SK-N-SH (cell line): ENCODE measurements at regions not wholly inside any gene's neighbourhood (a gene's known extent, or its start where the extent isn't known, plus 50 kb on each side); places are given as distances from the start of the nearest gene placed in this dataset.

ENCODE experiments used
- CTCF ChIA-PET: fragments of 300-600, 350-600 bp; formaldehyde crosslinking; extraction: SDS; loops from one replicate; lab custom pipeline; 2021; lab: Yijun Ruan, JAX
- POLR2A ChIA-PET: fragments of 350-600 bp; sonication (Branson Sonifier 250); formaldehyde crosslinking; extraction: SDS; loops from one replicate; lab custom pipeline; 2020; ENCODE audit warnings: antibody characterized with exemption, inconsistent platforms; lab: Yijun Ruan, JAX
- DNase-seq: peaks from one replicate; pipeline ENCODE4 v3.0.0; 2012
- H2AFZ ChIP-seq: fragments of 200-600 bp; sonication (generic); 2 replicates; pipeline ENCODE4 v1.8.1; 2016; ENCODE audit warnings: antibody characterized with exemption, mild to moderate bottlenecking, low read depth
- H3F3A ChIP-seq: fragments of 200-600 bp; sonication (generic); replicated peaks from 2 replicates; pipeline ENCODE3; 2016; ENCODE audit warnings: antibody characterized with exemption, mild to moderate bottlenecking; ENCODE audit not compliant: insufficient read depth
- H3K27ac ChIP-seq, 2 experiments: fragments of 200-500 bp in 1 of 2; fragments of 200-600 bp in 1 of 2; sonication (Bioruptor generic) in 1 of 2; sonication (generic), shearing (Covaris generic) in 1 of 2; 2 replicates each; pipeline versions ENCODE4 v1.5.1 to v1.6.1; 2014 to 2016; ENCODE audit warnings: low read depth in 2 of 2, inconsistent platforms in 1 of 2, low read length in 1 of 2, mild to moderate bottlenecking in 1 of 2, mixed read lengths in 1 of 2
- H3K27me3 ChIP-seq: fragments of 200-600 bp; sonication (generic), shearing (Covaris generic); 2 replicates; pipeline ENCODE4 v1.6.1; 2016; ENCODE audit warnings: mixed run types; ENCODE audit not compliant: insufficient read depth
- H3K36me3 ChIP-seq, 2 experiments: fragments of 200-500 bp in 1 of 2; fragments of 200-600 bp in 1 of 2; sonication (Bioruptor generic) in 1 of 2; sonication (generic) in 1 of 2; replicated peaks in 1 of 2; 2 replicates each; pipeline versions ENCODE3 to v1.5.1; 2014 to 2016; ENCODE audit warnings: low read length in 1 of 2, mild to moderate bottlenecking in 1 of 2; ENCODE audit not compliant: insufficient read depth in 2 of 2, control insufficient read depth in 1 of 2
- H3K4me1 ChIP-seq, 2 experiments: fragments of 200-500 bp in 1 of 2; fragments of 200-600 bp in 1 of 2; sonication (Bioruptor generic) in 1 of 2; sonication (generic), shearing (Covaris generic) in 1 of 2; 2 replicates each; pipeline versions ENCODE4 v1.5.1 to v1.6.1; 2014 to 2016; ENCODE audit warnings: low read depth in 1 of 2, low read length in 1 of 2, mixed run types in 1 of 2; ENCODE audit not compliant: insufficient read depth in 2 of 2, control insufficient read depth in 1 of 2
- H3K4me2 ChIP-seq: fragments of 200-600 bp; sonication (generic), shearing (Covaris generic); 2 replicates; pipeline ENCODE4 v1.6.1; 2017; ENCODE audit warnings: mixed run types
- H3K4me3 ChIP-seq, 2 experiments: fragments of 200-500 bp in 1 of 2; fragments of 200-600 bp in 1 of 2; sonication (Bioruptor generic) in 1 of 2; sonication (generic), shearing (Covaris generic) in 1 of 2; 2 replicates each; pipeline versions ENCODE4 v1.5.1 to v1.8.1; 2014 to 2016; ENCODE audit warnings: low read depth in 2 of 2, inconsistent platforms in 1 of 2, low read length in 1 of 2, mild to moderate bottlenecking in 1 of 2, mixed read lengths in 1 of 2, moderate library complexity in 1 of 2
- H3K79me2 ChIP-seq: fragments of 200-600 bp; sonication (generic); 2 replicates; pipeline ENCODE4 v1.8.1; 2017; ENCODE audit warnings: mild to moderate bottlenecking; ENCODE audit not compliant: insufficient read depth
- H3K9ac ChIP-seq: fragments of 200-600 bp; sonication (generic); 2 replicates; pipeline ENCODE4 v1.6.1; 2017; ENCODE audit warnings: mixed run types
- H3K9me2 ChIP-seq: fragments of 200-600 bp; sonication (generic); 2 replicates; pipeline ENCODE4 v1.6.1; 2017; ENCODE audit warnings: mixed run types
- H3K9me3 ChIP-seq: fragments of 200-600 bp; sonication (generic); 2 replicates; pipeline ENCODE4 v1.6.1; 2017; ENCODE audit warnings: mixed run types, mild to moderate bottlenecking, moderate library complexity
- H4K20me1 ChIP-seq: fragments of 200-600 bp; sonication (generic); 2 replicates; pipeline ENCODE4 v1.6.1; 2017; ENCODE audit warnings: mild to moderate bottlenecking, mixed run types; ENCODE audit not compliant: insufficient read depth
- CHD2 ChIP-seq: fragments of 150-350 bp; IDR thresholded peaks from 2 replicates; pipeline ENCODE4 v1.6.1; 2018; ENCODE audit warnings: low read length; ENCODE audit not compliant: partially characterized antibody
- ELF1 ChIP-seq: IDR thresholded peaks from 2 replicates; pipeline ENCODE4 v1.4.0; 2012
- EP300 ChIP-seq, 2 experiments: IDR thresholded peaks; 2 replicates each; pipeline versions ENCODE4 v1.4.0 to v1.6.1; 2012; ENCODE audit warnings: borderline replicate concordance in 1 of 2, low read depth in 1 of 2, low read length in 1 of 2
- EZH2phosphoT487 ChIP-seq: fragments of 200-600 bp; sonication (generic); IDR thresholded peaks from 2 replicates; pipeline ENCODE4 v1.6.1; 2017; ENCODE audit warnings: low read depth, mixed run types, mild to moderate bottlenecking, antibody characterized with exemption, moderate library complexity, borderline replicate concordance
- FOSL2 ChIP-seq: IDR thresholded peaks from 2 replicates; pipeline ENCODE4 v1.4.0; 2012; ENCODE audit warnings: low read depth, mild to moderate bottlenecking, moderate library complexity, borderline replicate concordance
- FOXJ3 ChIP-seq: sonication (generic); formaldehyde crosslinking; IDR thresholded peaks from 2 replicates; pipeline ENCODE4 v1.5.1; 2020; ENCODE audit warnings: mild to moderate bottlenecking, missing genetic modification reagents
- GATA2 ChIP-seq: sonication (generic); formaldehyde crosslinking; IDR thresholded peaks from 2 replicates; pipeline ENCODE4 v1.5.0; 2020; ENCODE audit warnings: mild to moderate bottlenecking, missing genetic modification reagents
- JUND ChIP-seq: IDR thresholded peaks from 2 replicates; pipeline ENCODE4 v1.4.0; 2012
- MXI1 ChIP-seq: IDR thresholded peaks from 2 replicates; pipeline ENCODE4 v1.6.1; 2012; ENCODE audit warnings: mild to moderate bottlenecking, low read depth, low read length, improper control_type of control experiment
- NRF1 ChIP-seq: IDR thresholded peaks from 2 replicates; pipeline ENCODE4 v1.6.1; 2012; ENCODE audit warnings: low read depth, mild to moderate bottlenecking, low read length
- POLR2AphosphoS5 ChIP-seq: IDR thresholded peaks from 2 replicates; pipeline ENCODE4 v1.6.1; 2012; ENCODE audit warnings: low read depth, low read length
- RAD21 ChIP-seq: IDR thresholded peaks from 2 replicates; pipeline ENCODE4 v1.6.1; 2012; ENCODE audit warnings: mild to moderate bottlenecking, low read length
- RCOR1 ChIP-seq: fragments of 150-350 bp; IDR thresholded peaks from 2 replicates; pipeline ENCODE4 v1.6.1; 2017; ENCODE audit warnings: antibody characterized with exemption, low read length
- RFX5 ChIP-seq: IDR thresholded peaks from 2 replicates; pipeline ENCODE4 v1.6.1; 2012; ENCODE audit warnings: mild to moderate bottlenecking, improper control_type of control experiment, low read length
- RXRA ChIP-seq: IDR thresholded peaks from 2 replicates; pipeline ENCODE4 v1.4.0; 2012; ENCODE audit warnings: low read depth, mild to moderate bottlenecking, borderline replicate concordance
- SIN3A ChIP-seq: IDR thresholded peaks from 2 replicates; pipeline ENCODE4 v1.6.1; 2012; ENCODE audit warnings: low read depth, mild to moderate bottlenecking, low read length, moderate library complexity, borderline replicate concordance
- SMC3 ChIP-seq: IDR thresholded peaks from 2 replicates; pipeline ENCODE4 v1.6.1; 2012; ENCODE audit warnings: low read depth, low read length, improper control_type of control experiment
- TAF1 ChIP-seq: IDR thresholded peaks from 2 replicates; pipeline ENCODE4 v1.6.1; 2012; ENCODE audit warnings: low read depth, mild to moderate bottlenecking, low read length, moderate library complexity, borderline replicate concordance
- TCF12 ChIP-seq: IDR thresholded peaks from 2 replicates; pipeline ENCODE4 v1.4.0; 2012
- WGBS: methylation state at CpG from one replicate; pipeline ENCODE4 v1.1.6; 2017; ENCODE audit warnings: low lambda C conversion rate; 5-methylcytosine and 5-hydroxymethylcytosine counted together
- TF ChIP-seq, protein P1 (sequence below): fragments of 200-600 bp; sonication (generic); IDR thresholded peaks from 2 replicates; pipeline ENCODE4 v1.6.1; 2017; ENCODE audit warnings: antibody characterized with exemption, mild to moderate bottlenecking, moderate library complexity
- TF ChIP-seq, protein P2 (sequence below): IDR thresholded peaks from 2 replicates; pipeline ENCODE4 v1.4.0; 2012; ENCODE audit warnings: low read depth, borderline replicate concordance
- TF ChIP-seq, protein P3 (sequence below): IDR thresholded peaks from 2 replicates; pipeline ENCODE4 v1.4.0; 2012; ENCODE audit warnings: low read depth
- TF ChIP-seq, protein P4 (sequence below): fragments of 150-350 bp; IDR thresholded peaks from 2 replicates; pipeline ENCODE4 v1.6.1; 2017; ENCODE audit warnings: antibody characterized with exemption, low read length, low read depth, borderline replicate concordance
- TF ChIP-seq, protein P5 (sequence below): IDR thresholded peaks from 2 replicates; pipeline ENCODE4; 2012
- TF ChIP-seq, protein P6 (sequence below): fragments of 150-350 bp; IDR thresholded peaks from 2 replicates; pipeline ENCODE4 v1.6.1; 2016; ENCODE audit warnings: mild to moderate bottlenecking, low read depth, low read length

DNA sequence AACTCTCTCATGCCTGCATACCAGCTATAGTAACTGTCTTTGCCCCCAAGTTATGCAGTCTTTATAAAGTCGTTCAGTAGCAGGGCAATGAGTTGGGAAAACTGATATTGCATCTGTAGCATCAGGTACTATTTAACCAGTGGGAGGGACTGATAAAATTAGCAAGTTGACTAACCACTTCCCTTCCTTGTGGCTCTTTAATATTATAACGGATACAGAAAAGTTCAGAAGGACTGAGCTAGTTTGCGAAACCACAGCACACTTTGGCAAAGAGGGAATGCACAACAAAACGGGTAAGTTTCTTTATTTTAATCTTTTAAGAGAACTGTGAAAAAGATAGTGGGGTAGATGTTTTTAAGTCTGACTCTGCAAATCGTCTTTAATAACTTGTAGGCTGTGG, 205.3 kb upstream of the HDAC9 start (continued):
- TF ChIP-seq, protein P1, sequence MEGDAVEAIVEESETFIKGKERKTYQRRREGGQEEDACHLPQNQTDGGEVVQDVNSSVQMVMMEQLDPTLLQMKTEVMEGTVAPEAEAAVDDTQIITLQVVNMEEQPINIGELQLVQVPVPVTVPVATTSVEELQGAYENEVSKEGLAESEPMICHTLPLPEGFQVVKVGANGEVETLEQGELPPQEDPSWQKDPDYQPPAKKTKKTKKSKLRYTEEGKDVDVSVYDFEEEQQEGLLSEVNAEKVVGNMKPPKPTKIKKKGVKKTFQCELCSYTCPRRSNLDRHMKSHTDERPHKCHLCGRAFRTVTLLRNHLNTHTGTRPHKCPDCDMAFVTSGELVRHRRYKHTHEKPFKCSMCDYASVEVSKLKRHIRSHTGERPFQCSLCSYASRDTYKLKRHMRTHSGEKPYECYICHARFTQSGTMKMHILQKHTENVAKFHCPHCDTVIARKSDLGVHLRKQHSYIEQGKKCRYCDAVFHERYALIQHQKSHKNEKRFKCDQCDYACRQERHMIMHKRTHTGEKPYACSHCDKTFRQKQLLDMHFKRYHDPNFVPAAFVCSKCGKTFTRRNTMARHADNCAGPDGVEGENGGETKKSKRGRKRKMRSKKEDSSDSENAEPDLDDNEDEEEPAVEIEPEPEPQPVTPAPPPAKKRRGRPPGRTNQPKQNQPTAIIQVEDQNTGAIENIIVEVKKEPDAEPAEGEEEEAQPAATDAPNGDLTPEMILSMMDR: no peak
- no peak for TF ChIP-seq SMC3
- TF ChIP-seq, protein P2, sequence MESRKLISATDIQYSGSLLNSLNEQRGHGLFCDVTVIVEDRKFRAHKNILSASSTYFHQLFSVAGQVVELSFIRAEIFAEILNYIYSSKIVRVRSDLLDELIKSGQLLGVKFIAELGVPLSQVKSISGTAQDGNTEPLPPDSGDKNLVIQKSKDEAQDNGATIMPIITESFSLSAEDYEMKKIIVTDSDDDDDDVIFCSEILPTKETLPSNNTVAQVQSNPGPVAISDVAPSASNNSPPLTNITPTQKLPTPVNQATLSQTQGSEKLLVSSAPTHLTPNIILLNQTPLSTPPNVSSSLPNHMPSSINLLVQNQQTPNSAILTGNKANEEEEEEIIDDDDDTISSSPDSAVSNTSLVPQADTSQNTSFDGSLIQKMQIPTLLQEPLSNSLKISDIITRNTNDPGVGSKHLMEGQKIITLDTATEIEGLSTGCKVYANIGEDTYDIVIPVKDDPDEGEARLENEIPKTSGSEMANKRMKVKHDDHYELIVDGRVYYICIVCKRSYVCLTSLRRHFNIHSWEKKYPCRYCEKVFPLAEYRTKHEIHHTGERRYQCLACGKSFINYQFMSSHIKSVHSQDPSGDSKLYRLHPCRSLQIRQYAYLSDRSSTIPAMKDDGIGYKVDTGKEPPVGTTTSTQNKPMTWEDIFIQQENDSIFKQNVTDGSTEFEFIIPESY: no peak
- no peak for TF ChIP-seq JUND
- TF ChIP-seq CHD2: no peak
- TF ChIP-seq RAD21: no peak
- TF ChIP-seq SIN3A: no peak
- TF ChIP-seq MXI1: no peak
- TF ChIP-seq NRF1: no peak
- no peak for TF ChIP-seq TCF12
- no peak for TF ChIP-seq EP300 (IDR thresholded peaks at IDR 0.05; ENCODE audit: borderline replicate concordance in 1 of 2, low read depth in 1 of 2, low read length in 1 of 2)
- TF ChIP-seq, protein P3, sequence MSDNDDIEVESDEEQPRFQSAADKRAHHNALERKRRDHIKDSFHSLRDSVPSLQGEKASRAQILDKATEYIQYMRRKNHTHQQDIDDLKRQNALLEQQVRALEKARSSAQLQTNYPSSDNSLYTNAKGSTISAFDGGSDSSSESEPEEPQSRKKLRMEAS: no peak
- no peak for TF ChIP-seq FOXJ3 (CRISPR knock-in tag)
- TF ChIP-seq, all 33 proteins: peak for 0

DNA sequence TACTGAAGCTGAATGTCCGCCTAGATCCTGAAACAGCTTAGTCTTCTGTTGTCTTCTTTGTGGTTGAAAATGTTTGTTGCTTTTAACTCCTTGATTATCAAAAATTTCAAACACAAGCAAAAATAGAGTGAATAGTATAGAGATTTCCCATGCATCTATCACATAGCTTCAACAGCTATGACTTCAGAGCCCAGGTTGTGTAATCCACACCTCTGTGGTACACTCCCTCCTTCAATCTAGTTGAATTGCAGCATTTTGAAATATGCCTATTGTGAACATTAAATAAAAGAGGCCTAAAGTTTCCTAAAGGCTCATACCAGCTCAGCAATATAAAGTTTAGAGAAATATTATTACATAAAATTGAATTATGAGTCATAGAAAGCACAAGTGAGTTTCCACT, 204.7 kb upstream of the HDAC9 start:
- H3K4me2 ChIP-seq: no peak overlapping the region
- H3K36me3 ChIP-seq: no peaks in the 10 kb centered on the region
- peaks cover 0 to 2% of the 10 kb centered on the region in 2 experiments; a peak in 2 of 4 replicates for H3K4me1 ChIP-seq
- no peaks in the 10 kb centered on the region for H3K79me2 ChIP-seq
- no peak overlapping the region for H3K27ac ChIP-seq
- H3K9ac ChIP-seq: no peak overlapping the region
- WGBS: 6% methylated on average over 1 of the region's 1 CpG
- no peak for DNase-seq
- no peak overlapping the region for H3K4me3 ChIP-seq
- no peaks in the 10 kb centered on the region for H3K9me2 ChIP-seq
- no peaks in the 10 kb centered on the region for H3K9me3 ChIP-seq
- H3F3A ChIP-seq: no peaks in the 10 kb centered on the region
- no peak overlapping the region for H2AFZ ChIP-seq
- H3K27me3 ChIP-seq: no peaks in the 10 kb centered on the region; the same call in 1 of the 2 replicates
- no peaks in the 10 kb centered on the region for H4K20me1 ChIP-seq
- ChIA-PET POLR2A (no interaction called here), CTCF (interaction anchor here (1.0 to 1.4 kb wide), 3 partner anchors 42 to 584 kb away, joined by 3 to 4 read pairs (median 3); no protein-coding TSS in a partner anchor)
- no peak for TF ChIP-seq ELF1
- no peak for TF ChIP-seq FOSL2
- TF ChIP-seq JUND: no peak
- TF ChIP-seq, protein P4, sequence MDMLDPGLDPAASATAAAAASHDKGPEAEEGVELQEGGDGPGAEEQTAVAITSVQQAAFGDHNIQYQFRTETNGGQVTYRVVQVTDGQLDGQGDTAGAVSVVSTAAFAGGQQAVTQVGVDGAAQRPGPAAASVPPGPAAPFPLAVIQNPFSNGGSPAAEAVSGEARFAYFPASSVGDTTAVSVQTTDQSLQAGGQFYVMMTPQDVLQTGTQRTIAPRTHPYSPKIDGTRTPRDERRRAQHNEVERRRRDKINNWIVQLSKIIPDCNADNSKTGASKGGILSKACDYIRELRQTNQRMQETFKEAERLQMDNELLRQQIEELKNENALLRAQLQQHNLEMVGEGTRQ: no peak
- TF ChIP-seq POLR2AphosphoS5: no peak
- TF ChIP-seq RCOR1: no peak
- TF ChIP-seq, protein P5, sequence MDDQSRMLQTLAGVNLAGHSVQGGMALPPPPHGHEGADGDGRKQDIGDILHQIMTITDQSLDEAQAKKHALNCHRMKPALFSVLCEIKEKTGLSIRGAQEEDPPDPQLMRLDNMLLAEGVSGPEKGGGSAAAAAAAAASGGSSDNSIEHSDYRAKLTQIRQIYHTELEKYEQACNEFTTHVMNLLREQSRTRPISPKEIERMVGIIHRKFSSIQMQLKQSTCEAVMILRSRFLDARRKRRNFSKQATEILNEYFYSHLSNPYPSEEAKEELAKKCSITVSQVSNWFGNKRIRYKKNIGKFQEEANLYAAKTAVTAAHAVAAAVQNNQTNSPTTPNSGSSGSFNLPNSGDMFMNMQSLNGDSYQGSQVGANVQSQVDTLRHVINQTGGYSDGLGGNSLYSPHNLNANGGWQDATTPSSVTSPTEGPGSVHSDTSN: no peak
- no peak for TF ChIP-seq SMC3
- TF ChIP-seq TAF1: no peak
- TF ChIP-seq RXRA: no peak
- no peak for TF ChIP-seq EZH2phosphoT487
- TF ChIP-seq GATA2 (CRISPR knock-in tag): no peak
- TF ChIP-seq, protein P6, sequence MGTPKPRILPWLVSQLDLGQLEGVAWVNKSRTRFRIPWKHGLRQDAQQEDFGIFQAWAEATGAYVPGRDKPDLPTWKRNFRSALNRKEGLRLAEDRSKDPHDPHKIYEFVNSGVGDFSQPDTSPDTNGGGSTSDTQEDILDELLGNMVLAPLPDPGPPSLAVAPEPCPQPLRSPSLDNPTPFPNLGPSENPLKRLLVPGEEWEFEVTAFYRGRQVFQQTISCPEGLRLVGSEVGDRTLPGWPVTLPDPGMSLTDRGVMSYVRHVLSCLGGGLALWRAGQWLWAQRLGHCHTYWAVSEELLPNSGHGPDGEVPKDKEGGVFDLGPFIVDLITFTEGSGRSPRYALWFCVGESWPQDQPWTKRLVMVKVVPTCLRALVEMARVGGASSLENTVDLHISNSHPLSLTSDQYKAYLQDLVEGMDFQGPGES: no peak
- TF ChIP-seq RFX5: no peak
- TF ChIP-seq SIN3A: no peak
